ENCODE measurements at regions not wholly inside any gene's neighbourhood (a gene's known extent, or its start where the extent isn't known, plus 50 kb on each side); places are given as distances from the start of the nearest gene placed in this dataset.

GRCh38 chr21:27566521-27566920 is 599.6 kb upstream of the ADAMTS5 start:
- Histone ChIP-seq H3F3A (replicated peaks; ENCODE audit: low read depth) (no peaks in the 10 kb centered on the region), H3K9me2 (ENCODE audit: insufficient read depth) (no peaks in the 10 kb centered on the region), H4K20me1 (replicated peaks; ENCODE audit: insufficient read depth) (no peaks in the 10 kb centered on the region), H3K36me3 (ENCODE audit: insufficient read depth) (no peaks in the 10 kb centered on the region), H3K4me3 (no peak overlapping the region), H3K4me1 (ENCODE audit: insufficient read depth) (no peaks in the 10 kb centered on the region), H3K79me2 (replicated peaks; ENCODE audit: insufficient read depth) (no peaks in the 10 kb centered on the region), H2AFZ (peak overlapping the region; percentile 50; the same call in 1 of the 2 replicates), H3K27me3 (ENCODE audit: insufficient read depth) (no peaks in the 10 kb centered on the region), H3K4me2 (no peak overlapping the region), H3K27ac (ENCODE audit: low read depth) (no peak overlapping the region)
- Mint-ChIP-seq H3K27me3 (ENCODE audit: insufficient read depth, low read depth, poor library complexity) (peaks cover 2% of the 10 kb centered on the region), H3K9me3 (no peaks in the 10 kb centered on the region), H3K36me3 (ENCODE audit: low read depth) (no peaks in the 10 kb centered on the region), H3K27ac (no peak overlapping the region), H3K4me3 (no peak overlapping the region), H3K4me1 (no peaks in the 10 kb centered on the region)
- TF ChIP-seq CTCF (conservative IDR thresholded peaks at IDR 0.05; ENCODE audit: low read depth in 2 of 2) (no peak), JUNB (IDR thresholded peaks at IDR 0.05; ENCODE audit: unreplicated experiment) (no peak), EZH2 (IDR thresholded peaks at IDR 0.05; ENCODE audit: low read depth, unreplicated experiment) (no peak), ZNF114 (CRISPR knock-in tag; IDR thresholded peaks at IDR 0.05) (no peak), ZNF331 (CRISPR knock-in tag; IDR thresholded peaks at IDR 0.05; ENCODE audit: low read depth) (no peak), ETS1 (IDR thresholded peaks at IDR 0.05) (no peak), EZH2phosphoT487 (IDR thresholded peaks at IDR 0.05; ENCODE audit: unreplicated experiment) (no peak), CREB1 (CRISPR knock-in tag; IDR thresholded peaks at IDR 0.05; ENCODE audit: low read depth) (no peak), NANOG (IDR thresholded peaks at IDR 0.05; ENCODE audit: borderline replicate concordance) (no peak), STAT1 (IDR thresholded peaks at IDR 0.05; ENCODE audit: unreplicated experiment) (no peak), POLR2AphosphoS5 (IDR thresholded peaks at IDR 0.05; ENCODE audit: low read depth) (no peak)
- TF ChIP-seq, protein P1, sequence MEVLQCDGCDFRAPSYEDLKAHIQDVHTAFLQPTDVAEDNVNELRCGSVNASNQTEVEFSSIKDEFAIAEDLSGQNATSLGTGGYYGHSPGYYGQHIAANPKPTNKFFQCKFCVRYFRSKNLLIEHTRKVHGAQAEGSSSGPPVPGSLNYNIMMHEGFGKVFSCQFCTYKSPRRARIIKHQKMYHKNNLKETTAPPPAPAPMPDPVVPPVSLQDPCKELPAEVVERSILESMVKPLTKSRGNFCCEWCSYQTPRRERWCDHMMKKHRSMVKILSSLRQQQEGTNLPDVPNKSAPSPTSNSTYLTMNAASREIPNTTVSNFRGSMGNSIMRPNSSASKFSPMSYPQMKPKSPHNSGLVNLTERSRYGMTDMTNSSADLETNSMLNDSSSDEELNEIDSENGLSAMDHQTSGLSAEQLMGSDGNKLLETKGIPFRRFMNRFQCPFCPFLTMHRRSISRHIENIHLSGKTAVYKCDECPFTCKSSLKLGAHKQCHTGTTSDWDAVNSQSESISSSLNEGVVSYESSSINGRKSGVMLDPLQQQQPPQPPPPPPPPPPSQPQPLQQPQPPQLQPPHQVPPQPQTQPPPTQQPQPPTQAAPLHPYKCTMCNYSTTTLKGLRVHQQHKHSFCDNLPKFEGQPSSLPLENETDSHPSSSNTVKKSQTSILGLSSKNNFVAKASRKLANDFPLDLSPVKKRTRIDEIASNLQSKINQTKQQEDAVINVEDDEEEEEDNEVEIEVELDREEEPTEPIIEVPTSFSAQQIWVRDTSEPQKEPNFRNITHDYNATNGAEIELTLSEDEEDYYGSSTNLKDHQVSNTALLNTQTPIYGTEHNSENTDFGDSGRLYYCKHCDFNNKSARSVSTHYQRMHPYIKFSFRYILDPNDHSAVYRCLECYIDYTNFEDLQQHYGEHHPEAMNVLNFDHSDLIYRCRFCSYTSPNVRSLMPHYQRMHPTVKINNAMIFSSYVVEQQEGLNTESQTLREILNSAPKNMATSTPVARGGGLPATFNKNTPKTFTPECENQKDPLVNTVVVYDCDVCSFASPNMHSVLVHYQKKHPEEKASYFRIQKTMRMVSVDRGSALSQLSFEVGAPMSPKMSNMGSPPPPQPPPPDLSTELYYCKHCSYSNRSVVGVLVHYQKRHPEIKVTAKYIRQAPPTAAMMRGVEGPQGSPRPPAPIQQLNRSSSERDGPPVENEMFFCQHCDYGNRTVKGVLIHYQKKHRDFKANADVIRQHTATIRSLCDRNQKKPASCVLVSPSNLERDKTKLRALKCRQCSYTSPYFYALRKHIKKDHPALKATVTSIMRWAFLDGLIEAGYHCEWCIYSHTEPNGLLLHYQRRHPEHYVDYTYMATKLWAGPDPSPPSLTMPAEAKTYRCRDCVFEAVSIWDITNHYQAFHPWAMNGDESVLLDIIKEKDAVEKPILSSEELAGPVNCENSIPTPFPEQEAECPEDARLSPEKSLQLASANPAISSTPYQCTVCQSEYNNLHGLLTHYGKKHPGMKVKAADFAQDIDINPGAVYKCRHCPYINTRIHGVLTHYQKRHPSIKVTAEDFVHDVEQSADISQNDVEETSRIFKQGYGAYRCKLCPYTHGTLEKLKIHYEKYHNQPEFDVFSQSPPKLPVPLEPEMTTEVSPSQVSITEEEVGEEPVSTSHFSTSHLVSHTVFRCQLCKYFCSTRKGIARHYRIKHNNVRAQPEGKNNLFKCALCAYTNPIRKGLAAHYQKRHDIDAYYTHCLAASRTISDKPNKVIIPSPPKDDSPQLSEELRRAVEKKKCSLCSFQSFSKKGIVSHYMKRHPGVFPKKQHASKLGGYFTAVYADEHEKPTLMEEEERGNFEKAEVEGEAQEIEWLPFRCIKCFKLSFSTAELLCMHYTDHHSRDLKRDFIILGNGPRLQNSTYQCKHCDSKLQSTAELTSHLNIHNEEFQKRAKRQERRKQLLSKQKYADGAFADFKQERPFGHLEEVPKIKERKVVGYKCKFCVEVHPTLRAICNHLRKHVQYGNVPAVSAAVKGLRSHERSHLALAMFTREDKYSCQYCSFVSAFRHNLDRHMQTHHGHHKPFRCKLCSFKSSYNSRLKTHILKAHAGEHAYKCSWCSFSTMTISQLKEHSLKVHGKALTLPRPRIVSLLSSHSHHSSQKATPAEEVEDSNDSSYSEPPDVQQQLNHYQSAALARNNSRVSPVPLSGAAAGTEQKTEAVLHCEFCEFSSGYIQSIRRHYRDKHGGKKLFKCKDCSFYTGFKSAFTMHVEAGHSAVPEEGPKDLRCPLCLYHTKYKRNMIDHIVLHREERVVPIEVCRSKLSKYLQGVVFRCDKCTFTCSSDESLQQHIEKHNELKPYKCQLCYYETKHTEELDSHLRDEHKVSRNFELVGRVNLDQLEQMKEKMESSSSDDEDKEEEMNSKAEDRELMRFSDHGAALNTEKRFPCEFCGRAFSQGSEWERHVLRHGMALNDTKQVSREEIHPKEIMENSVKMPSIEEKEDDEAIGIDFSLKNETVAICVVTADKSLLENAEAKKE (CRISPR knock-in tag; IDR thresholded peaks at IDR 0.05) = no peak
- TF ChIP-seq, protein P2, sequence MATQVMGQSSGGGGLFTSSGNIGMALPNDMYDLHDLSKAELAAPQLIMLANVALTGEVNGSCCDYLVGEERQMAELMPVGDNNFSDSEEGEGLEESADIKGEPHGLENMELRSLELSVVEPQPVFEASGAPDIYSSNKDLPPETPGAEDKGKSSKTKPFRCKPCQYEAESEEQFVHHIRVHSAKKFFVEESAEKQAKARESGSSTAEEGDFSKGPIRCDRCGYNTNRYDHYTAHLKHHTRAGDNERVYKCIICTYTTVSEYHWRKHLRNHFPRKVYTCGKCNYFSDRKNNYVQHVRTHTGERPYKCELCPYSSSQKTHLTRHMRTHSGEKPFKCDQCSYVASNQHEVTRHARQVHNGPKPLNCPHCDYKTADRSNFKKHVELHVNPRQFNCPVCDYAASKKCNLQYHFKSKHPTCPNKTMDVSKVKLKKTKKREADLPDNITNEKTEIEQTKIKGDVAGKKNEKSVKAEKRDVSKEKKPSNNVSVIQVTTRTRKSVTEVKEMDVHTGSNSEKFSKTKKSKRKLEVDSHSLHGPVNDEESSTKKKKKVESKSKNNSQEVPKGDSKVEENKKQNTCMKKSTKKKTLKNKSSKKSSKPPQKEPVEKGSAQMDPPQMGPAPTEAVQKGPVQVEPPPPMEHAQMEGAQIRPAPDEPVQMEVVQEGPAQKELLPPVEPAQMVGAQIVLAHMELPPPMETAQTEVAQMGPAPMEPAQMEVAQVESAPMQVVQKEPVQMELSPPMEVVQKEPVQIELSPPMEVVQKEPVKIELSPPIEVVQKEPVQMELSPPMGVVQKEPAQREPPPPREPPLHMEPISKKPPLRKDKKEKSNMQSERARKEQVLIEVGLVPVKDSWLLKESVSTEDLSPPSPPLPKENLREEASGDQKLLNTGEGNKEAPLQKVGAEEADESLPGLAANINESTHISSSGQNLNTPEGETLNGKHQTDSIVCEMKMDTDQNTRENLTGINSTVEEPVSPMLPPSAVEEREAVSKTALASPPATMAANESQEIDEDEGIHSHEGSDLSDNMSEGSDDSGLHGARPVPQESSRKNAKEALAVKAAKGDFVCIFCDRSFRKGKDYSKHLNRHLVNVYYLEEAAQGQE (IDR thresholded peaks at IDR 0.05; ENCODE audit: unreplicated experiment) = no peak
- ATAC-seq (no peak), DNase-seq (ENCODE audit: low spot score) (no peak)

Data from GM23338 (cell line).